ENCODE measurements at regions not wholly inside any gene's neighbourhood (a gene's known extent, or its start where the extent isn't known, plus 50 kb on each side); places are given as distances from the start of the nearest gene placed in this dataset.

DNA sequence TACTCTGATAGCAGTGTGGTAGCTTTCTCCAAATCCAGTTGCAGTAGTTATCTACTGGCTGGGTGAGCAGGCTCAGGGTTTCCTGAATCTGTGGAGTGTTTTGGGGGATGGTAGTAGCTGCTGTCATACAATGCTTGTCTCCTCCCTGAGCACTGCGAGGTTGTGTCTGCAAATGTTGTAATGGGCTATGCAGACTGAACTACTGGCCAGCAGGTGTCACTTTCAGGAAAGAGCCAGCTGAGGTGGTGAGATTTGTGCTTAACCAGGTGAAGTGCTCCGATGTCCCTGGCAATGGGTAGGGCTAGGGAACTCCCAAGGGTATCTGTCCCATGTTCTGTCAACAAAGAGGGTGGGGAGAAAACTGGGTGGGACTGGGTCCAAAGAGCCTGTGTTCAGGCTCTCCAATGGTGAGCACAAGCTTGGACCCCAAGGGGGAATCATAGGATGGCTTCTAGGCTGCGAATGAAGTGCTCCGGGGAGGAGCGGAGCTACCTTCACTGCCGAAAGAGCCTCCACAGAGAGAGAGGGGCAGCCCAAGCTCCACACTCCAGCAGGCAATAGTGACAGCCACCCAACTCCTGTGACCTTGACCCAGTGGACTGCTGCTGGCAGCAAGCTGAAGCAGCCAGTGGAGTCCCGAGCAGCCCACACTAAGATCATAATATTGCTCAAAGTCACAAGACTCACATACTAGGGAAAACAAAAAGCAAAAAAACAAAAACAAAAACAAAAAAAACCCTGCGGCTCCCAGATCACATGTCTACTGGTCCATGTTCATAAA lies 1324.0 kb upstream of the USP15 start:
- no peak for DNase-seq

- DNase-seq = no peak
Measured at GRCh38 chr12:60947533-60947932, 1312.7 kb upstream of the USP15 start.

GRCh38 chr12:60967128-60967527 lies 1293.1 kb upstream of the USP15 start:
- DNase-seq = no peak

DNA sequence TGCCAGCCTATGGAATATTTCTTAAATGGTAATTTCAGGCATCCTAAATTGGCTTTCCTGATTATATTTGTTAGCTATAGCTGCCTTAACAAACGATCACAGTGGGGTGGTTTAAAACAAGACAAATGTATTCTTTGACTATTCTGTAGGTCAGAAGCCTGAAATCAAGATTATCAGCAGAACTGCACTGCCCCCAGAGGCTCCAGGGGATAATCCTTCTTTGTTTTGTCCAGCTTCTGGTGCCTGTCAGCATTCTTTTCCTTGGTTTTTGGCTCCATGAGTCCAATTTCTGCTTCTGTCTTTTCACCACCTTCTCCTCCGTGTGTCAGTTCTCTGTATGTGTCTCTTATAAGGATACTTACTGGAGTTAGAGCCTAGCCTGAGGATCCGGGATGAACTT lies 1282.2 kb upstream of the USP15 start:
- no peak for DNase-seq

- DNase-seq = no peak
Measured at GRCh38 chr12:60980558-60980957, 1279.6 kb upstream of the USP15 start.

DNA sequence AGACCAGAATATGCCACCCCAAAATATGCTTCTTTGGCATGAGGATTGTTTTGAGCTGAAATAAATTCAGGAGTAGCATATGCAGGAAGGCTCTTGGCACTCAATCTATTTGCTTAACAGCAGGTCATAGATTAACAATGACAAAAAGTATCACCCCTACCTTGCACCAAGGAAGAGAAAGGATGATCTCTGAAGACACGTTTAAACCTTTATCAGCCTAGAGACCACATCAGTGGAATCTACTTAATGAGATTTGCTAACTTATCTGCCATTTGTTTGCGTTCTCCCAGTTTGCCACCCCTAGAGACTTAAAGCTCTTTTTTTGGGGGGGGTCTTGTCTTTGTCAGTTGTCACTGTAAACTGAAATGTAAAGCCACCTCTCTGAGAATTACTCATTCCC lies 1278.7 kb upstream of the USP15 start:
- no peak for DNase-seq

DNA sequence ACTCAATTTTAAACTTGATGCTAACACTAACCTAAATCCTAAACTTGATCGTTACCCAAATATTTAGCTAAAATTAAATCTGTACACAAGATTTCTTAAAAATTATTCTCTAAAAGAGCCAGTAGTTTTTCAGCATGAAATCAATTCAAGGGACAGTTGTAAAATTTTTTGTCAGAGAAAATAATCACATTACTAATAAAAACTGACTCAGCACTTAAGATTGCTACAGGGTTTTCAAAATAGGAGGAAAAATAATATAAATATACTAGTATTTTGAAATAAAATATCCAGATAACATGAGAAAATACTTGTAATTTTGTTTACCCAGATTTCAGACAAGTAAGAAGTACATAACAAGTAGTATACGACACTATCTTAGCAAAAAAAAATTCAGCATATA lies 1268.1 kb upstream of the USP15 start:
- DNase-seq = no peak

GRCh38 chr12:60995256-60995825 lies 1264.9 kb upstream of the USP15 start:
- no peak for DNase-seq

GRCh38 chr12:60997869-60998378 lies 1262.3 kb upstream of the USP15 start:
- no peak for DNase-seq

- no peak for DNase-seq
Measured at GRCh38 chr12:61009192-61009591, 1251.0 kb upstream of the USP15 start.

GRCh38 chr12:61011767-61012423 lies 1248.3 kb upstream of the USP15 start:
- DNase-seq = no peak

DNA sequence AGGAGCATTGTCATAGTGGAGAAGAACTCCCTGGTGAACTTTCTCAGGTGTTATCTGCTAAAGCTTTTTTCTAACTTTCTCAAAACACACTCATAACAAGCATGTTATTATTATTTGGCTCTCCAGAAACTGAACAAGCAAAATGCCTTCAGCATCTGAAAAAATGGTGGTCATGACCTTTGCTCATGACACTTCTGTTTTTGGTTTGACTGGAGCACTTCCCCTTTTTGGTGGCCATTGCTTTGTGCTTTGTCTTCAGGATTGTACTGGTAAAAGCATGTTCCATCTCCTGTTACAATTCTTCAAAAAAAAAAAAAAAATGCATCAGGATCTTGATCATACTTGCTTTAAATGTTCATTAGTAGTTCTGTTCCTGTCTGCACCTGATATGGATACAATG lies 1241.6 kb upstream of the USP15 start:
- no peak for DNase-seq

DNA sequence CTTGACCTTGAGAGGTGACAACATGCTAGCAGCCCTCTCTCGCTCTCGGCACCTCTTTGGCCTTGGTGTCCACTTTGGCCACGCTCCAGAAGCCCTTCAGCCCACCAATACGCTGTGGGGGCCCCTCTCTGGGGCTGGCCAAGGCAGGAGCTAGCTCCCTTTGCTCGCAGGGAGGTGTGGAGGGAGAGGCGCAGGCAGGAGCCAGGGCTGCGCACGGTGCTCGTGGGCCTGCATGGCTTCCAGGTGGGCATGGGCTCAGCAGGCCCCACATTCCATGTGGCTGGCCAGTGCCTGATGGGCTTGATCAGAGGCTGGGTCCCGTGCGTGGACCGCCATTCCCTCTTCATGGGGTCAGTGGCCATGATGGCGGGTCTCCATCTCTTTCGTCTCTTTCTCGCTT lies 1237.0 kb upstream of the USP15 start:
- DNase-seq = no peak

GRCh38 chr12:61029516-61029915 lies 1230.7 kb upstream of the USP15 start:
- no peak for DNase-seq

DNA sequence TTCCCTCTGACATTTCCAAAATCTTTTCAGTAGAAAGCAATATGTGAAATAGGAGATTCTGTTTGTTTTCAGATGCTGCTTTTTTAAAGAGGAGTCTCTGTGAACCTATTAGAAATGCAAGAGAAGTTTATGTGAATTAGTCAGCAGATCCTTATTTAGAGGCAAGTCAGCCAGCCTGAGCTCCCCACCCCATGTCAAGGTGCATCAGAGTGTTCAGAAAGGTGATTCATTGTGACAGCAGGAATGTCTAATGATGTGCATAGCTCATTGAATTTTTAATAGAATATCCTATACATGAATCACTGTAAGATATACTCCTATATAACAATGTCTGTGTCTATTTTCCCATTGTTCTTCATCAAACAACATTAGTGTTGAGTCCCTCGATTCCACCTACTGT lies 1222.4 kb upstream of the USP15 start:
- no peak for DNase-seq

DNA sequence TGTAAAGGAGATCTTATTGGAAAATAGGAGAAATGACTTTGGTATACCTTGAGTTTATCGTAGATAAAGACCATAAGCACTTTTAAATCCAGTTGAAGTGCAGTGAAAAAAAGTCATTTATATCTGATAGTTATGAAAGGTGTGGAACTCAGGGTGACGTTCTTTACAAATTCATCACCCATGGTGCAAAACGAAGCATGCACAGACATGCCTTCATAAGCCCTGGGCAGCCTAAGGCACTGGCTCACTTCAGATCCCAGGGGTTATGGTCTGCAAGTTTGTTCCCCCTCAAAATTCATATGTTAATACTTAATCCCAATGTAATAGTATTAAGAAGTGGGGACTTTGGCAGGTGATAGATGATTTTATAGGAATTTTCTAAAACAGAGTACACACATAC lies 1216.4 kb upstream of the USP15 start:
- no peak for DNase-seq

GRCh38 chr12:61044766-61045165 lies 1215.4 kb upstream of the USP15 start:
- no peak for DNase-seq

- no peak for DNase-seq
Measured at GRCh38 chr12:61070640-61071414, 1189.4 kb upstream of the USP15 start.

- no peak for DNase-seq
Measured at GRCh38 chr12:61072717-61073116, 1187.5 kb upstream of the USP15 start.

DNA sequence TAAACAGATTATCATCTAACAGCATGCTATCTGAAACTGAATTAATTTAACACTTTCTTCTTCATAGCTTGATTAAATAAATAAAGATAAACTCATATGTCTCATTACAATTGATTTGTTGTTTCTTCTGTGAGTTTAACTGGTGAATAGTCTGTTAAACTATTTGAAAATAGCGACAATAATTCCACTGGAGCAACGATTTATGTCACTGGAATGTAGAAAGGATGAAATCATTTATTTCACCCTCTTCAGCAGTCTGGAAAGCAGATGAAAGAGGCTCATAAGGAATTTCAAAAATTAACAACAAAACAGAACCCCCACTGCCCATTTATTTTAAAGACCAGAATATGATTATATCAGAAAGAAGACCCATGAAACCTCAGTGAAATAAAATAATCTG lies 1165.1 kb upstream of the USP15 start:
- no peak for DNase-seq

DNA sequence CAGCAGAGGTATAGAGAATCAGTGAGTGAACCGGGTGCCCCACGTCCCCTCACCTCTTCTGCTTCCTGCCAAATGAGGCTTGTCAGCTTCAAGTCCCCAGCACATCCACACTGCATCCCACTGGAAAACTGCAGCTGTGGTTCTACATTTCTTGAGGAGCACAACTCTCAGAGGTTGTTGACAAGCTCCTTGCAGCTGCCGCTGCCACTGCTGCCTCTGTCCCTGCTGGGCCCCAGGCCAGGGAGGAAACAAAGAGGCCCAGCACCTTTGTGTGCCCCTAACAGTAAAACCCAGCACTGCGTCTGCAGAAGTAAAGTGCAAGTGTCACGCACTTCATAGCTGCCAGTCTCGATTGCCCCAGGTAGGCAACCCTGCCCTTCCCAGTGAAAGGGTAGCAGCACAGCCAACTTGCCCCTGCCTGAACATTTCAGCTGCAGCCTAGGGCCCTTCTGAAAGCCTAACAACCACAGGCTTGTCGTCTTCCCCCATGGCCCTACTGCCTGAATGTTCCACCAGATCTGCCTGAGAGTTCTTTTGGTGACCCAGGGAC lies 1162.1 kb upstream of the USP15 start:
- no peak for DNase-seq

GRCh38 chr12:61107118-61107517 lies 1153.1 kb upstream of the USP15 start:
- DNase-seq = no peak

DNA sequence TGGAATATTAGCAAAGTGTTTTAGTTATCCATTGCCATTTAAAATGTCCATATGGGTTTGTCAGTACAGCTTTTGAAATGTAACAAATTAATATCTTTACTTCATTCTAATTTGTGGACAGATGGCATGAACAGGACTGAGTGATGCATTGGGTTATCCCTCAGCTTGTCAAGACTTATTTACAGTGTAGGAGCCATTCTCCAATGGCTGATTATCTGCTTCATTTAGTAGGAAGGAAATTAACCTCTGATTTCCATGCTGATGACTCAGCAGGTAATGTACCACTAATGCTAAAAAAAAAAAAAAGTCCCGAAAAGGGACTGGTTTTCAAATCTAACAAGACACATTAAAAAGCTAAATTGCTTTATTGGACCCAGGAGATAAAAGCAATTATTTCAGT lies 1149.0 kb upstream of the USP15 start:
- no peak for DNase-seq

All from activated CD4-positive, alpha-beta T cell treated with anti-CD3 and anti-CD28 coated beads, Interleukin-2, amount 50 U/mL, for 4 hours (primary cell).